ENCODE measurements at regions not wholly inside any gene's neighbourhood (a gene's known extent, or its start where the extent isn't known, plus 50 kb on each side); places are given as distances from the start of the nearest gene placed in this dataset.
"Not testable (repeated sequence)": the region's sequence is repeated elsewhere in the genome, so short reads cannot be mapped to it uniquely, and the experiment has no call there.

GRCh38 chr4:81754169-81754568 lies 282.5 kb upstream of the RASGEF1B start:
- no peak for DNase-seq

- no peak for DNase-seq
These were observed 280.0 kb upstream of the RASGEF1B start for GRCh38 chr4:81751531-81752289.

GRCh38 chr4:81747242-81747930 lies 275.7 kb upstream of the RASGEF1B start:
- DNase-seq = no peak

GRCh38 chr4:81746773-81747172 lies 275.1 kb upstream of the RASGEF1B start:
- no peak for DNase-seq

DNA sequence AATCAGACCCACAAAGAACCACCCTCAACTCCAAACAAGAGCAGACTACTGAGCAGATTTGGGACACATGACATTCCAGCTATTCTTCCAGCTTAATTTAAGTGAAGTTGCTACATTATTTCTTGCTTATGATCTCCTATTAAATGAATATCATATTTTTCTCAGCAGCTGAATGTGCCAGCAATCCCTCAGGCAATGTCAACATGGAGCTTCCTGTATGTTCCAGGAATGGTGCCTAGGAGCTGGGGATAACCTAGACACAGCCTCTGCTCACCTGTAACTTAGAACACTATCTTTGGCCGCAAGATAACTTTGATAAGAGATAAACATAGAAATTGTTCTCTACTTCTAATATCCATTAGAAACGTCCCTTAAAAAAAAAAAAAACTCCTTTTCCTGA lies 274.4 kb upstream of the RASGEF1B start:
- no peak for DNase-seq

DNA sequence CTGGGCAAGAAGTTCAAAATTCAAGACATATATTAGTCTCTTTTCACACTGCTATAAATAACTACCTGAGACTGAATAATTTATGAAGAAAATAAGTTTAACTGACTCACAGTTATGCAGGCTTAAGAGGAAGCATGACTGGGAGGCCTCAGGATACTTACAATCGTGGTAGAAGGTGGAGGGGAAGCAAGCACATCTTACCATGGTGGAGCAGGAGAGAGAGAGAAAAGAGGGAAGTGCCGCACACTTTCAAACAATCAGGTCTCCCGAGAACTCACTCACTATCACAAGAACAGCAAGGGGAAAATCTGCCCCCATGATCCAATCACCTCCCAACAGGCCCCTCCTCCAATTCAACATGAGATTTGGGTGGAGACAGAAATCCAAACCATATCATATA lies 273.3 kb upstream of the RASGEF1B start:
- DNase-seq = no peak

GRCh38 chr4:81743731-81744435 lies 272.2 kb upstream of the RASGEF1B start:
- no peak for DNase-seq

GRCh38 chr4:81740487-81740886 lies 268.8 kb upstream of the RASGEF1B start:
- no peak for DNase-seq

DNA sequence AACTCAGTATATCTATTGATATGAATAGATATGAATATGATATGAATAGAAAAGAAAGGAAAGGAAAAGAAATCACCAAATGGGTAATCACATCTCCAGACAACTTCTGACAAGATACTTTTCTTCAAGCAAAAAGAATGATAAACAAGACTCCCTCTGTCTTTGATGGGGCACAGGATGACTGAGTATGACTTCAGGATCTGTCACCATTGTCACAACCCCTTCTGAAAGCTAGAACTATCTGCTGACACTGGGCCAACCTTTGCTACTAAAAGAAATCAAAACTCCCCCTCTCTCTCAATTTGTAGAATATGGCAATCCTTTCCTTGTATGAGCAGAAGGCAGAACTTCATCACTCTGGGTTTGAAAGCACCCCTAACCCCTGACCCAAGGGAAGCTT lies 267.2 kb upstream of the RASGEF1B start:
- DNase-seq = no peak

DNA sequence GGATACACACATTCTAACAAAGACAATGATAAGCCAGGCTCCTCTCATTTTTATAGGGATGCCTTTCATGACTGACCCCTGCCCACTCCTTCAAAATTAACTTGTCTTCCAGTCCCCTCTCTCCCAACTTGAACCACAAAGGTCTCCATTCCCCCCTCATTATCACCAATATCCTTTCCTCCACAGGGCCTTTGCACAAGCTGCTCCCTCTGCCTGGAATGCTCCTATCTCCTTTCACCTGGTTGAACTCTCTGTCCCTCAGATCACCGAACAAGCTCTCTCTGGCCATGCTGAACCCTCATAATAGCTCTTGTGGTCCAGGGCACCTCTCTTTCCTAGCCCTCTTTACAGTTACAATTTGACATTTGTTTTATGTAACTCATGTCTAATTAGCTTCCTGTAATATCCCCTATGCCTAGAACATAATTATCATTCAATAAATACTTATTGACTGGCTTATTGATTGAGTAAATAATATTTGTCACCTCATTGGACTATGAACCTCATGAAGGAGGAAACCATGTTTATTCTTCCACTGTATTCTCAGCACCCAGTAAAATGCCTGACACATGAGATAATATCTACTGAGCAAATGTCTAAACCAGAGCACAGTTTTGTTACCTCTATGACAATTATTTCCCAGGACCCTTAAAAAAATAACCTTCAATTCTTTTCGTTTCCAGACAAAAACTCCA lies 266.3 kb upstream of the RASGEF1B start:
- DNase-seq = no peak

GRCh38 chr4:81736324-81736723 lies 264.6 kb upstream of the RASGEF1B start:
- no peak for DNase-seq

- DNase-seq = no peak
These were observed 261.3 kb upstream of the RASGEF1B start for GRCh38 chr4:81732980-81733379.

DNA sequence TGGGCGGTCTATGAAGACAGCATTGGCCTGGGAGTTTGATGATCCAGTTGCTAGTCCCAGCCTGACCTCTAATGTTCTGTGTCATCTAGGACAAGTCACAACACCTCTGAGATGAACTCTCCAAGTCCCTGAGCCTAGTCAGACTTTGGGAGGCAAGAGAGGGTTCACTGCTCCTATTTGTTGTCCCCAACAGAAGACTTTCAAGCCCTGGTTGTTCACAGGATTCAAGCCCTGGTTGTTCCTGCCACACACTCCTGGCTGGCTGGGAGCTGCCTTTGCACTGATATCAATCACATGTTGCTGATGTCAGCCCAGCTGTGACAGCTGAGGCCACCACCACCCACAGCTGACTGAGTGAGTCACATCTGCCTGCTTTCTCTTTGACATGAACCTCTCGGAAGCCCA lies 253.2 kb upstream of the RASGEF1B start:
- no peak for DNase-seq

DNA sequence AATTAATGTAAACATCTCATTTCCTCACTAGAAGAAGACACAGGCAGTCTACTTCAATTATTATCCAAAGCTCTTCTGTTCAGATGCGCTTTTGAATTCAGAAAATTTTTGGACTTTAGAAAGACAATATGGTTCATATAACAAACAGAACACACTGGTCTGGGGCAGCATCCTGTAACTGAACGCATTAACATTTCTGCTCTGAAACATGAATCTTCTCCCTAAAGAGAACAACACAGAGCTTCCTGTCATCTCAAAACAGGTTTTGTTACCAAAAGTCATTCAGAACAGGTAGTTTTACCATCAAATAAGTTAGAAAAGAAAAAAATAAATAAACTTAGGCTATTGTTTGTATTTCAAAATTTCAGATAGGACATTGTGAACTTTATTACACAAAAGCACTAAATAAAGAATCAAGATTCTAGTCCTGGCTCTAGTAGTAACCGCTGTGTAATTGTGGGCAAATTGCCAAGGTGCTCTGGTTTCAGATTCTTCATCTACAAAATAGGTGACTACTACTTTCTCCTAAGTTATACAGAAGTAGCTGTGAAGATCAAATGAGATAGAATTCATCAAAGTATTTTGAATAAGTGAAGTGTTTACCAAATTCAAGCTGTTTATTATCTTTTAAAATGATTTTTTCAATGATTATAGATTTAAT lies 252.3 kb upstream of the RASGEF1B start:
- no peak for DNase-seq

- no peak for DNase-seq
These were observed 251.5 kb upstream of the RASGEF1B start for GRCh38 chr4:81723019-81723884.

- DNase-seq = no peak
These were observed 250.7 kb upstream of the RASGEF1B start for GRCh38 chr4:81722290-81722851.

DNA sequence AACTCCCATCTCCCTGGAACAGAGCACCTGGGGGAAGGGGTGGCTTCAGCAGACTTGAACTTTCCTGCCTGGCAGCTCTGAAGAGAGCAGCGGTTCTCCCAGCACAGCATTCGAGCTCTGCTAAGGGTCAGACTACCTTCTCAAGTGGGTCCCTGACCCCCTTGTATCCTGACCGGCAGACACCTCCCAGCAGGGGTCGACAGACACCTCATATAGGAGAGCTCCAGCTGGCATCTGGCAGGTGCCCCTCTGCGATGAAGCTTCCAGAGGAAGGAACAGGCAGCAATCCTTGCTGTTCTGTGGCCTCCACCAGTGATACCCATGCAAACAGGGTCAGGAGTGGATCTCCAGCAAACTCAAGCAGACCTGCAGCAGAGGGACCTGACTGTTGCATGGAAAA lies 244.1 kb upstream of the RASGEF1B start:
- no peak for DNase-seq

DNA sequence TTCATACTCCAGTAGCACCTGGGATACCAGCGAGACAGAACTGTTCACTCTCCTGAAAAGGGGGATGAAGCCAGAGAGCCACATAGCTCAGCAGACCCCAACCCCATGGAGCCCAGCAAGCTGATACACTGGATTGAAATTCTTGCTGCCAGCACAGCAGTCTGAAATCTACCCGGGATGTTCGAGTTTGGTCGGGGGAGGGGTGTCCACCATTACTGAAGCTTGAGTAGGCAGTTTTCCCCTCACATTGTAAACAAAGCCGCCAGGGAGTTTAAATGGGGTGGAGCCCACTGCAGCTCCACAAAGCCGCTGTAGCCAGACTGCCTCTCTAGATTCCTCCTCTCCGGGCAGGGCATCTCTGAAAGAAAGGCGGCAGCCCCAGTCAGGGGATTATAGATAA lies 243.7 kb upstream of the RASGEF1B start:
- DNase-seq = not testable (repeated sequence)

DNA sequence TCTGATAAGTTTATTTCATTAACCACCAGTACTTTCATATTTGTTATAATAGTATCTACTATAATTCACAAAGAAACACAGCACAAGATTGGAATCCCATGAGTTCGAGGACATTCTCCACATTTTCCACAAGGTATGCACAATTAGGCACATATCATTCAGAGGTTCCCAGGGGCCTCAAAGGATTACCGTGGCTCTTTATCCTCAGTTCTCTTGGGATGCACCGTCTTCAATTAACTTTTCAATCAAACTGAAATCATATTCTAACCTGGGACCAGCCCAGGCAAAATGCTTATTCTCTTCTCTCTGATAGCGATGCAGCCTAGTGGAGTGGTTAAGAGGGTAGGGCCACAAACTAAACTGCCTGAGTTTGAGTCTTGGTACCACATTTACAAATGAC lies 242.6 kb upstream of the RASGEF1B start:
- no peak for DNase-seq

GRCh38 chr4:81712714-81713113 lies 241.0 kb upstream of the RASGEF1B start:
- DNase-seq = no peak

- DNase-seq = no peak
These were observed 232.8 kb upstream of the RASGEF1B start for GRCh38 chr4:81704461-81704860.

Data from GOT3 (cell line).